ENCODE measurements at regions not wholly inside any gene's neighbourhood (a gene's known extent, or its start where the extent isn't known, plus 50 kb on each side); places are given as distances from the start of the nearest gene placed in this dataset.
"Not testable (repeated sequence)": the region's sequence is repeated elsewhere in the genome, so short reads cannot be mapped to it uniquely, and the experiment has no call there.

- not testable (repeated sequence) for H3K36me3 ChIP-seq (ENCODE audit: control insufficient read depth, insufficient read depth, low read length); H3K27me3 ChIP-seq (ENCODE audit: control insufficient read depth, insufficient read depth, low read length); DNase-seq (ENCODE audit: low read depth)
- H3K4me3 ChIP-seq (ENCODE audit: low read depth, low read length) = peak overlapping the region; percentile 20
These were observed 68.8 kb upstream of the SPDYE9 start for GRCh38 chr7:73154586-73155038.

DNA sequence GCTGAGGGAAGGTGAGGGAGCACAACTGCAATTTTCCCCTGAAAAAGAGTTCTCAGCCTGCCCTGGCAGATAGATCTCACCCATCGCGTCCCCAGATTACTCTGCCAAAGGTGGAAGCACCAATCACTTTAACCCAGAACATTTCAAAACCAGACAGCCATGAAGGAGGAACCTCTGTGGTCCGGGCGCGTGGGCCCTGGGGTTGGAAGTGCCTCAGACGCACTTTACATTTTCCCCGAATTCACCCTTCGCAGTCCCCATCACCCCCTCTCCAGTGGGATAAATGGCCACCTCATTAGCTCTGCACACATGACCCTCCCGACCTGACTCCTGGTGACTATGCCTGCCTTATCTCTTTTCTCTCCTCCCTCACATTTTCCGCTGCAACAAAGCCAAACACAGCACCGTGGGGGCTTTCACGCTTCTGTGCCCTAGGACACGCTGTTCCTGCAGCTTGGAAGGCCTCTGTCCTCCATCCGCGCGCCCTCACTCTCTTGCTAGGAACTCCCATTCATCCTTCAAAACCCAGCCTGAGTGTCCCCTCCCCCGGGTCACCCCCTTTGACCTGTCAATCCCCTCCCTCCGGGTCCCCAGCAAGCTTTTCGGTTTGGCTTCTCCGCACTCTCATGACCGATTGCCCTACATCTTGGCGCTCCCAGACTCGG lies 68.2 kb upstream of the SPDYE9 start:
- H3K27me3 ChIP-seq (ENCODE audit: control insufficient read depth, insufficient read depth, low read length); DNase-seq (ENCODE audit: low read depth); H3K36me3 ChIP-seq (ENCODE audit: control insufficient read depth, insufficient read depth, low read length); H3K4me3 ChIP-seq (ENCODE audit: low read depth, low read length): not testable (repeated sequence)

DNA sequence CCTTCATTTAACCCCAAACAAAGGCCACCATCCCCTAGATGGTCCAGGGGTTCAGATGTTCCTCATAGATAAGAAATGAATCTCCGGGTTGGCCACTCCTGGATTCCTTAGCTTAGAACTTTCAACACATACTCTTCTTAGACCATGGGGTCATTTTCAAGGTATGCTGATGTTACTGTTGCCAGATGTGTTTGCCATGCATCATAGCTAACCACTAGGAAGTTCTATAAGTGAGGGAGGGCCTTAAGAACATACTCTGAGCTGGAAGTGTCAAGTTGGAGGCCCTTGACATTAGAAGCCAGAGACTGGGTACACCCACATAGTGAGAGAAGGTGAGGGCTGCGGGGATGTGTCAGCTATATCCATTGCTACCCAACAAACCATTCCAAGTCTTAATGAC lies 62.7 kb upstream of the SPDYE9 start:
- not testable (repeated sequence) for H3K36me3 ChIP-seq (ENCODE audit: control insufficient read depth, insufficient read depth, low read length); H3K4me3 ChIP-seq (ENCODE audit: low read depth, low read length); H3K27me3 ChIP-seq (ENCODE audit: control insufficient read depth, insufficient read depth, low read length); DNase-seq (ENCODE audit: low read depth)

DNA sequence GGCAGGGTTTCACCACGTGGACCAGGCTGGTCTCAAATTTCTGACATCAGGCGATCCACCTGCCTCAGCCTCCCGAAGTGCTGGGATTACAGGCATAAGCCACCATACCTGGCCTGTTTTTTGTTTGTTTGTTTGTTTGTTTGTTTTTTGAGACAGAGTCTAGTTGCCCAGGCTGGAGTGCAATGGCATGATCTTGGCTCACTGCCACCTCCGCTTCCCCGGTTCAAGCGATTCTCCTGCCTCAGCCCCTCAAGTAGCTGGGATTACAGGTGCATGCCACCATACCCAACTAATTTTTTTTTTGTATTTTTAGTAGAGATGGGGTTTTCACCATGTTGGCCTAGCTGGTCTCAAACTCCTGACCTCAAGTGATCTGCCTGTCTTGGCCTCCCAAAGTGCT lies 61.8 kb upstream of the SPDYE9 start:
- not testable (repeated sequence) for H3K27me3 ChIP-seq (ENCODE audit: control insufficient read depth, insufficient read depth, low read length); H3K36me3 ChIP-seq (ENCODE audit: control insufficient read depth, insufficient read depth, low read length); H3K4me3 ChIP-seq (ENCODE audit: low read depth, low read length)

GRCh38 chr7:73143993-73144392 lies 58.2 kb upstream of the SPDYE9 start:
- H3K36me3 ChIP-seq (ENCODE audit: control insufficient read depth, insufficient read depth, low read length); DNase-seq (ENCODE audit: low read depth); H3K27me3 ChIP-seq (ENCODE audit: control insufficient read depth, insufficient read depth, low read length); H3K4me3 ChIP-seq (ENCODE audit: low read depth, low read length): not testable (repeated sequence)

More for the DNA sequence above, 61.8 kb upstream of the SPDYE9 start:
- not testable (repeated sequence) for DNase-seq (ENCODE audit: low read depth)

DNA sequence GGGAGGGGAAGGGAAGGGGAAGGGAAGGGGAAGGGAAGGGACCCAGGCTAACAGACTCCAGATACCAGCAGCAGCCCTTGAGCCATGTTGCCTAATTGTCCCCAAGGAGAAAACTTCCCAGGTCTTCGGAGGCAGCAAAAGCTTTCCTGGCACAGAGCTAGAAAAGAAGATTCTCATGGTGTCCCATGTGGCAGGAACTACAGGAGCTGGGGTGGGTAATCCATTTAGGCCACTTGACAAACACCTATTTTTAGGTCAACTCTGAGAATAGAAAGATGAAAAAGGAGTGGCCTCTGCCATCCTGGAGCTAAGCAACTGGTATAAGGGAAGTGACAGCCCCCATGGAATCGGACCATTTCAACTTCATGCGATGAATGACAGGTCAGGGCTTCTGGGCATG lies 52.1 kb upstream of the SPDYE9 start:
- H3K27me3 ChIP-seq (ENCODE audit: control insufficient read depth, insufficient read depth, low read length); H3K4me3 ChIP-seq (ENCODE audit: low read depth, low read length); H3K36me3 ChIP-seq (ENCODE audit: control insufficient read depth, insufficient read depth, low read length); DNase-seq (ENCODE audit: low read depth): not testable (repeated sequence)
